Activated CD4-positive, alpha-beta T cell treated with anti-CD3 and anti-CD28 coated beads for 36 hours (primary cell): ENCODE measurements at regions not wholly inside any gene's neighbourhood (a gene's known extent, or its start where the extent isn't known, plus 50 kb on each side); places are given as distances from the start of the nearest gene placed in this dataset.

ENCODE experiments used
- ATAC-seq: fragments of 200-7000 bp; cut with Tn5 transposase; one replicate; pipeline ENCODE4 v1.10.0; 2021; ENCODE audit warnings: mild to moderate bottlenecking, moderate library complexity
- CTCF ChIA-PET: fragments of 350-600 bp; sonication (Branson Sonifier 250); formaldehyde crosslinking; loops from one replicate; lab custom pipeline; 2021; ENCODE audit warnings: antibody characterized with exemption; lab: Charles Lee
- POLR2A ChIA-PET: fragments of 350-600 bp; sonication (Branson Sonifier 250); formaldehyde crosslinking; loops from one replicate; lab custom pipeline; 2021; ENCODE audit warnings: antibody characterized with exemption, inconsistent platforms; lab: Charles Lee
- DNase-seq: peaks from one replicate; pipeline ENCODE4 v3.0.0-alpha.2; 2020
- H3K27ac Mint-ChIP-seq: one replicate; pipeline ENCODE4 v1.8.0; 2021; ENCODE audit warnings: mixed read lengths
- H3K27me3 Mint-ChIP-seq: one replicate; pipeline ENCODE4 v1.8.0; 2021; ENCODE audit warnings: mixed read lengths
- H3K36me3 Mint-ChIP-seq: one replicate; pipeline ENCODE4 v1.8.0; 2021; ENCODE audit warnings: low read depth, mixed read lengths
- H3K4me1 Mint-ChIP-seq: one replicate; pipeline ENCODE4 v1.8.0; 2021; ENCODE audit warnings: mixed read lengths
- H3K4me3 Mint-ChIP-seq: one replicate; pipeline ENCODE4 v1.8.0; 2021; ENCODE audit warnings: mild to moderate bottlenecking, moderate library complexity, mixed read lengths
- H3K9me3 Mint-ChIP-seq: one replicate; pipeline ENCODE4 v1.8.0; 2021; ENCODE audit warnings: low read depth, mixed read lengths
- intact Hi-C, 2 experiments: fragments of 100-400 bp; cut with DNase I in 1 of 2; cut with micrococcal nuclease in 1 of 2; formaldehyde crosslinking; loops; one replicate each; pipeline versions ENCODE4 v1.14.2 to v1.15.1; 2022 to 2024; cut with DNase I, micrococcal nuclease

DNA sequence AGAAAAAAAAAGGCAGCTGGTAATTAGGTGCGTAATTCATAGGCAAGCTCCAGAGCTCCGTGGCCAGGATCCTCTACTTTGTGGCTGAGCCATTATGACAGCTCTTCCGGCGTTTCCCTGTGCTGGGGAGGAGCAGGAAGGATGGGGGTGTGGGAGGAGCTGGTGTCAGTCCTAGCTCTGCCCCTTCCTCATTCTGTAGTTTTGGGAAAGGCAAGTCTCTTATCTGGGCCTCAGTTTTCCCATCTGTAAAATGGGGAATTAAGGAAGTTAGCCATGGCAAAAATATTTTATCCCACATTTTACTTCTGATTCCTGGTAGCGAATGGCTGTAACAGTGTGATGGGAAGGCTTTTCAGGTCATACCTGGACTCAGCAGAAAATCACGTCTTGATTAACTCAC, 81.1 kb downstream of the SEC61B start:
- peaks cover 3% of the 10 kb centered on the region for H3K27me3 Mint-ChIP-seq
- POLR2A ChIA-PET: no interaction called here
- intact Hi-C loops: no loop called here
- H3K9me3 Mint-ChIP-seq: no peaks in the 10 kb centered on the region
- DNase-seq (no peak), ATAC-seq (no peak)
- H3K4me3 Mint-ChIP-seq: no peak overlapping the region
- CTCF ChIA-PET: interaction anchor here (0.7 kb wide), 1 partner anchor 63 kb away, joined by 3 read pairs; no protein-coding TSS in a partner anchor
- peaks cover 2% of the 10 kb centered on the region for H3K4me1 Mint-ChIP-seq
- H3K27ac Mint-ChIP-seq: no peak overlapping the region
- no peaks in the 10 kb centered on the region for H3K36me3 Mint-ChIP-seq

DNA sequence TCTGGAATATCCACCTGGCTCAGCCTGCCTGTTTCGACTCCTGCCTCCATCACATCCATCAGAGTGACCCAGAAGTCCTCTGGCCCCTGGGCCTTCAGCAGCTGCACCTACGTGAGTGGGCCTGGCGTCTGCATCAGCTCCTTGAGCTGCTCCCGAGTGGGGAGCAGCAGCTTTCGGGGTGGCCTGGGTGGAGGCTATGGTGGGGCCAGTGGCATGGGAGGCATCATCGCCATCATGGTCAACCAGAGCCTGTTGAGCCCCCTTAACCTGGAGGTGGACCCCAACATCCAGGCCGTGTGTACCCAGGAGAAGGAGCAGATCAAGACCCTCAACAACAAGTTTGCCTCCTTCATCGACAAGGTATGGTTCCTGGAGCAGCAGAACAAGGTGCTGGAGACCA, 83.0 kb downstream of the SEC61B start:
- H3K9me3 Mint-ChIP-seq: no peaks in the 10 kb centered on the region
- intact Hi-C loops: no loop called here

DNA sequence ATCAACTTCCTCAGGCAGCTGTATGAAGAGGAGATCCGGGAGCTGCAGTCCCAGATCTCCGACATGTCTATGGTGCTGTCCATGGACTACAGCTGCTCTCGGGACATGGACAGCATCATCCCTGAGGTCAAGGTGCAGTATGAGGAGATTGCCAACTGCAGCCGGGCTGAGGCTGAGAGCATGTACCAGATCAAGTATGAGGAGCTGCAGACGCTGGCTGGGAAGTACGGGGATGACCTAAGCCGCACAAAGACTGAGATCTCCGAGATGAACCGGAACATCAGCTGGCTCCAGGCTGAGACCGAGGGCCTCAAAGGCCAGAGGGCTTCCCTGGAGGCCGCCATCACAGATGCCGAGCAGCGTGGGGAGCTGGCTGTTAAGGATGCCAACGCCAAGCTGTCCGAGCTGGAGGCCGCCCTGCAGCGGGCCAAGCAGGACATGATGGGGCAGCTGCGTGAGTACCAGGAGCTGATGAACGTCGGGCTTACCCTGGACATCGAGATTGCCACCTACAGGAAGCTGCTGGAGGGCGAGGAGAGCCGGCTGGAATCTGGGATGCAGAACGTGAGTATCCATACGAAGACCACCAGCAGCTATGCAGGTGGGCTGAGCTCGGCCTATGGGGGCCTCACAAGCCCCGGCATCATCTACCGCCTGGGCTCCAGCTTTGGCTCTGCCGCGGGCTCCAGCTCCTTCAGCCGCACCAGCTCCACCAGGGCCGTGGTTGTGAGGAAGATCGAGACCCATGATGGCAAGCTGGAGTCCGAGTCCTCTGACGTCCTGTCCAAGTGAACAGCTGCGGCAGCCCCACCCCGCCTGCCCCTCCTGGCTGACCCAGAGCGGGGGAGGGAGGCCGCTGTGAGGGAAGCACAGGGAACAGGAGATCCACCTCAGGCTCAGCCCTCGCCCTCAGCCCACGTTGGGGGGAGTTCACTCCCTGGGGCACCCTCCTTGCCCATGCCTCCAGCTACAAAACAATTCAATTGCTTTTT, 84.0 kb downstream of the SEC61B start:
- ATAC-seq (no peak), DNase-seq (no peak)
- peaks cover 9% of the 10 kb centered on the region for H3K27me3 Mint-ChIP-seq
- ChIA-PET POLR2A (no interaction called here), CTCF (no interaction called here)
- intact Hi-C loops: no loop called here
- H3K36me3 Mint-ChIP-seq: no peaks in the 10 kb centered on the region
- H3K4me1 Mint-ChIP-seq: peaks cover 2% of the 10 kb centered on the region
- no peaks in the 10 kb centered on the region for H3K9me3 Mint-ChIP-seq
- no peak overlapping the region for H3K27ac Mint-ChIP-seq
- no peak overlapping the region for H3K4me3 Mint-ChIP-seq

More for the DNA sequence above, 83.0 kb downstream of the SEC61B start:
- DNase-seq: no peak
- ChIA-PET POLR2A (no interaction called here), CTCF (no interaction called here)
- no peak overlapping the region for H3K27ac Mint-ChIP-seq
- peaks cover 9% of the 10 kb centered on the region for H3K27me3 Mint-ChIP-seq
- H3K4me3 Mint-ChIP-seq: no peak overlapping the region
- H3K4me1 Mint-ChIP-seq: peaks cover 2% of the 10 kb centered on the region
- no peaks in the 10 kb centered on the region for H3K36me3 Mint-ChIP-seq
- ATAC-seq: no peak

DNA sequence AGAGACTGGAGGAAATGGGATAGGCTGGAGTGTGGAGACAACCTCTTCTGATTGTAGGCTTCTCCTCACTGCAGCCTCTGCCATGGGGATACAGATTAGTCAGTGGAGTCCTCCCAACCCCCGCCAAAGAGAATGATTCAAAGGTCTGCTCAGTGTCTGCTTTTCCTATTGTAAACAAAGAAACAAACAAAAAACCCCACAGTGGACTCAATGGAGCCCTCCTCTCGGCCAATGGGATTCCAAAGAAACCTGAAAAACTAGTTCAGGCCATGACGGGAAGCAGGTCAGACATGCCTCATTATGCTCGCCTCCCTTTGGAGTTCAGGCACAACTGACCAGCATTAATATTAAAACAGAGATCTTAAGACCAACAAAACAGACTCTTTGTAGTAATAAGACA, 85.8 kb downstream of the SEC61B start:
- H3K9me3 Mint-ChIP-seq: no peaks in the 10 kb centered on the region
- H3K27ac Mint-ChIP-seq: no peak overlapping the region
- ATAC-seq: no peak
- ChIA-PET CTCF (no interaction called here), POLR2A (no interaction called here)
- H3K4me1 Mint-ChIP-seq: no peaks in the 10 kb centered on the region
- no peak overlapping the region for H3K4me3 Mint-ChIP-seq
- intact Hi-C loops: no loop called here
- no peak for DNase-seq
- H3K36me3 Mint-ChIP-seq: no peaks in the 10 kb centered on the region
- H3K27me3 Mint-ChIP-seq: peaks cover 6% of the 10 kb centered on the region

DNA sequence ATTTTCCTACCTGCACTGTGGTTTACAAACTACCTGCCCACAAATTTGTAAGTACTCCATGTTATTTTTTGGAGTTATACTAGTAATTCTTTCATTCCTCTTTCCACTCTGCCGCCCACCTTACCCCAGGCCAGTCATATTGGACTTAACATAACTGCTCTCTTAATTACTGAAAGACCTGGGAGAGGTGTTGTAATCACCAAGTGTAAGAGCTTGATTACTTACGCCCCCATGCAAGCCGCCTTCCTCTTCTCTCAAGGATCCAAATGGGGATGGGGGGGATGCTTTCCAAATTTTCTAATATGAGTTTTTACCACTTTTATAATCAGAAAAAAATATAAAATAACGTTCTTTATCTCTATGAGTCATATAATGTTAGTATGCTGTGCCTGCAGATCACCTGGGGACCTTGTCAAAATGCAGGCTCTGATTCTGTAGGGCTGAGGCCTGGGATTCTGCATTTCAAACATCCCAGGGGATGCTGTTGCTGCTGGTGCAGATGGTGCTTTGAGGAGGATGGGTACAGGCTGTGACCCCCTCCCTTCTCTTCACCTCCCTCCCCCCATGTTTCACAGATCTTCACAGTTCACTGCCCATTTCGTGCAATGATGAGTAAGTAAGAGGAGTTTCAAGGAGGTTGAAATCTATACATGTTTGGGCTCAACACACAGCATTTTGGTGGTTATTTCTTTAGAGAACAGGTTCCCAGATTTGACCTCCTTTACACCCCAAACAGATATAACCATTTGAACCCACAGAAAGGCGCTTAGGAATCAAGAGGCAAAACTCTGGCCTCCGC, 87.3 kb downstream of the SEC61B start:
- H3K4me3 Mint-ChIP-seq: no peak overlapping the region
- H3K4me1 Mint-ChIP-seq: no peaks in the 10 kb centered on the region
- ATAC-seq (no peak), DNase-seq (no peak)
- ChIA-PET CTCF (no interaction called here), POLR2A (no interaction called here)
- H3K36me3 Mint-ChIP-seq: no peaks in the 10 kb centered on the region
- intact Hi-C loops: no loop called here
- H3K9me3 Mint-ChIP-seq: no peaks in the 10 kb centered on the region
- no peak overlapping the region for H3K27ac Mint-ChIP-seq
- H3K27me3 Mint-ChIP-seq: peaks cover 6% of the 10 kb centered on the region

DNA sequence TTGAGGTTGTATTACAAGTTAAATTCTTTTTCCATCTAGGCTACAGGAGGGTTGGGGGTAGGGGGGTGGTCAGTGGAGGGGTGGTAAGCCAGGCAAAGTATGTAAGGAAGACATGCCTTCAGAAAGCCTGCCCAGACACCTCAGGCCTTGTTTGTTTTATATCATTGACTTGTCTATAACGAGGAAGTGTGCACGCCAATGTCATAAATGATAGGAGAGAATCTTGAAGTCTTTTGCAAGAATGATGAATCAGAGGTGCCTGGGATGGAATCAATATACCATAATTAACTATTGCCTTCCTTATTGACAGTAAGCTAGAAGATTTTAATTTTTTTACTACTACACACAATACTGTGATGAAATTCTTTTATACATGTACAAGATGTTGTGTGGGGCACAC, 90.7 kb downstream of the SEC61B start:
- DNase-seq (no peak), ATAC-seq (no peak)
- H3K27ac Mint-ChIP-seq: no peak overlapping the region
- CTCF ChIA-PET: no interaction called here
- POLR2A ChIA-PET: no interaction called here
- H3K4me1 Mint-ChIP-seq: no peaks in the 10 kb centered on the region
- no peaks in the 10 kb centered on the region for H3K9me3 Mint-ChIP-seq
- intact Hi-C loops: no loop called here
- H3K27me3 Mint-ChIP-seq: peaks cover 18% of the 10 kb centered on the region
- no peak overlapping the region for H3K4me3 Mint-ChIP-seq
- no peaks in the 10 kb centered on the region for H3K36me3 Mint-ChIP-seq

DNA sequence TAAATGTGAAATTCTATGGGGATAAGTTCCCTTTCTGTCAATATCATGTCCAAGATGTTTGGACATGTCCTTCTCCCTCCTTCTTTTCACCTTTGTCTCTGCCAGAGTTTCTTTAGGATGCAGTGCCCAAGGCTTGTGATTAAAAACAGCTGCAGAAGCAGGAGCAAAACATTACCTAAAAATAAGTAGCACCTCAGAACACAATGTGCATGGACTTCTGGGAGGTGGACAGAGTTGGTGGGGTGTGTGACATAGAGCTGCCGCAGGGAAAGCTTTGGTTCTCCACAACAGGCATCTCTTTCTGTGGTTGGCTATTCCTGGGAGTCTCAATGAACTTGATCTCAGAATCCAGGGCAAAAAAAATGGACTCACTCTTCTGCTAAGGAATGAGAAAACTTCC, 97.0 kb downstream of the SEC61B start:
- intact Hi-C loops: no loop called here
- no peaks in the 10 kb centered on the region for H3K9me3 Mint-ChIP-seq
- ChIA-PET POLR2A (no interaction called here), CTCF (interaction anchor here (0.6 to 1.1 kb wide), 2 partner anchors 14 to 147 kb away, joined by 3 read pairs; no protein-coding TSS in a partner anchor)
- no peaks in the 10 kb centered on the region for H3K4me1 Mint-ChIP-seq
- no peak overlapping the region for H3K27ac Mint-ChIP-seq
- no peak overlapping the region for H3K4me3 Mint-ChIP-seq
- ATAC-seq: no peak
- peaks cover 23% of the 10 kb centered on the region for H3K27me3 Mint-ChIP-seq
- H3K36me3 Mint-ChIP-seq: no peaks in the 10 kb centered on the region
- no peak for DNase-seq

DNA sequence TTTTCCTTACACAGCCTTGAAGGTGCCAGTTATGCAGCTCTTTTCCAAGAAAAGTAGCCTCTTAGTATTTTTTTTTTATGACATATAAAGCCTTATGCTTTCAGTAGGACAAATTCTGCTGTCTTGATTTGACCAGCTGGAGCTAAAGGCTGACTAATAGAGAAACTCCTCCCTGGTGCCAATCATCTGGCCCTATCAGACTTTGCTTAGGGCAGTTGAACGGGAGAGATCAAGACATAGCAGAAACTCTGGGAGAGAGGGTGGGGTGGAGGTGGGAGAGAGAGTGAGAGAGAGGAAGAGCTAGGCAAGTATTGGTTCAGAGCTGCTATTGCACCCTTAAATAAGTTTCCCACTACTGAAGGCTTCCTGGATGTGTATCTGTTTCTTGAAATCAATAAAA, 100.2 kb downstream of the SEC61B start:
- CTCF ChIA-PET: interaction anchor here (0.7 kb wide), 1 partner anchor 848 kb away, joined by 3 read pairs; no protein-coding TSS in a partner anchor
- no peak for ATAC-seq
- Mint-ChIP-seq H3K27me3 (peaks cover 19% of the 10 kb centered on the region), H3K4me3 (no peak overlapping the region), H3K4me1 (peaks cover 3% of the 10 kb centered on the region), H3K36me3 (no peaks in the 10 kb centered on the region), H3K9me3 (no peaks in the 10 kb centered on the region), H3K27ac (no peak overlapping the region)
- no peak for DNase-seq
- POLR2A ChIA-PET: no interaction called here
- intact Hi-C loops: no loop called here

DNA sequence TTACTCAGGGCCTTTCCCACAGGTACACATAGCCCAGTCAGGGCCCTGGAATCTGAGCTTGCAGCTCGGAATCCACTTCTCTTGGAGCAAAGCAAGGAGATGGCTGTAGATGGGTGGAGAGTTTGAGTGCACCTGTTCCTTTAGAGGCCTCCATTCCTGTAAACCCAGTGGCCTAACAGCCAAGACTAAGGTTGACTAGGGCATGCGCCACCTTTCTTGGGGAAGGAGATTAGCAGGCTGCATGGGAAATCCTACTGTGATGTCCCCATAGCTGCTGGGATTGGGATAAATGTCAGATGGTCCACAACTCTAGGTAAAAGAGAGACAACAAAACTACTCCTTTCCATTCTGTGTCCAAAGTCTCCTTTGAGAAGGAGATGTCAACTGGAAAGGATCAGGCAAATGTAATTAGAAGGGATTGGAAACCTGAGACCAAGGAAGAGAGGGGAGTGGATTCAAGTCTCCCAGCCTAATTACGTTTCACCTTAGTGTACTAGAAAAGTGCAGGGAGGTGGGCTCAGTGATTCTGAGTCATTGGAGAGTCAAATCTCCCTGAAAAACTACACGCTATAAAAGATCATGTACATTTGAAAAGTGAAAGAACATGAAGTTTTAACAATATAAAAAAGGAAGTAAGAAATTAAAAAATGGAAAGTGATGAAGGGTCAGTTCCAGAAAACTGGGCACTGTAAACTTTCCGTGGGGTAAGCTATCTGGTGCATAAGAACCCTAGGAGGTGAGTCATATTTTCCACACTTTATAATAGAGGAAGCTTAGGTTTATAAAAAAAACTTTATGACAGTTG, 104.2 kb downstream of the SEC61B start:
- peak; percentile 47 for ATAC-seq
- Mint-ChIP-seq H3K4me3 (no peak overlapping the region), H3K36me3 (no peaks in the 10 kb centered on the region), H3K27me3 (peaks cover 11% of the 10 kb centered on the region), H3K9me3 (no peaks in the 10 kb centered on the region), H3K4me1 (peaks cover 3% of the 10 kb centered on the region), H3K27ac (no peak overlapping the region)
- DNase-seq: no peak
- CTCF ChIA-PET: no interaction called here
- intact Hi-C loops: no loop called here
- POLR2A ChIA-PET: no interaction called here

DNA sequence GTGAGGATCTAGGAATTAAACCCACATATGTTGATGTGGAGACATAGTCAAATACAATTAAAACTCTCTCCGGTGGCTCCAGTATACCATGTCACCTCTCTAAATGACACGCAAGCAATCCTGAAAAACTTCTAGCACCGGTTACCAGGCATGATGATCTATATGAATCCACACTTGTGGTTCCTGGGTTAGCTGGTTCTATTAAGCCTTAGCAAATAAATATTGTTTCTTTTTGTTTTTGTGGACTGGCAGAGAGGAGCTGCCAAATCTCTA, 104.8 kb downstream of the SEC61B start:
- intact Hi-C loops: no loop called here
- CTCF ChIA-PET: no interaction called here
- peaks cover 3% of the 10 kb centered on the region for H3K4me1 Mint-ChIP-seq
- no peaks in the 10 kb centered on the region for H3K9me3 Mint-ChIP-seq
- peaks cover 5% of the 10 kb centered on the region for H3K27me3 Mint-ChIP-seq
- DNase-seq: no peak
- no peaks in the 10 kb centered on the region for H3K36me3 Mint-ChIP-seq
- POLR2A ChIA-PET: no interaction called here
- H3K27ac Mint-ChIP-seq: no peak overlapping the region
- H3K4me3 Mint-ChIP-seq: no peak overlapping the region
- peak; percentile 49 for ATAC-seq

DNA sequence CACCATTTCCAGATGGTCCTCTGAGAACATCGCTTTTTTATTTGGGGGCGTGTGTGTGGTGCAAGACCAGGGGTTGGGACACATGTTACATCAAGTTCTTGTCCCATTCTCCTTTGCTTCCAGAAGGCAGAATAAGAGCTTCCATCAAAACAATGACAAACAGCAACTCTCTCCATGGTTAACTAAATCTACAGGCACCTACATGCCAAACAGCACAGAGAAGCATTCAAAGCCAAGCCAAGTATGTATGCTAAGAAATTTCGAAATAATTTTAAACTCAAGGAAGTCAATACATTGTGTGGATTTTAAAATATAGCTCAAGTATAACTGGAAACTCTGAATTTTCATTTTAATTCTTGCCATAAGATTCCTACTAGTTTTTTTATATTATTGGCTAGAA, 105.6 kb downstream of the SEC61B start:
- Mint-ChIP-seq H3K9me3 (no peaks in the 10 kb centered on the region), H3K36me3 (no peaks in the 10 kb centered on the region), H3K27me3 (peaks cover 5% of the 10 kb centered on the region), H3K27ac (no peak overlapping the region), H3K4me3 (no peak overlapping the region), H3K4me1 (peaks cover 3% of the 10 kb centered on the region)
- no peak for DNase-seq
- ChIA-PET CTCF (no interaction called here), POLR2A (no interaction called here)
- intact Hi-C loops: no loop called here
- ATAC-seq: no peak
